GM12878 (cell line): ENCODE measurements at regions not wholly inside any gene's neighbourhood (a gene's known extent, or its start where the extent isn't known, plus 50 kb on each side); places are given as distances from the start of the nearest gene placed in this dataset.

Experiments used
- CHD1 ChIP-seq: IDR thresholded peaks from 2 replicates; pipeline ENCODE4 v1.6.1; 2012; ENCODE audit warnings: low read depth, low read length, improper control_type of control experiment
- NRF1 ChIP-seq: conservative IDR thresholded peaks from 2 replicates; pipeline ENCODE4 v1.6.1; 2011; ENCODE audit warnings: mild to moderate bottlenecking, low read depth, low read length, improper control_type of control experiment
- POU2F2 ChIP-seq: IDR thresholded peaks from 3 replicates; pipeline ENCODE4 v1.6.1; 2011; ENCODE audit warnings: low read depth, mild to moderate bottlenecking, low read length, borderline replicate concordance
- SPI1 ChIP-seq: IDR thresholded peaks from 2 replicates; pipeline ENCODE4 v1.6.1; 2011; ENCODE audit warnings: low read depth, mild to moderate bottlenecking, low read length, moderate library complexity, borderline replicate concordance; ENCODE audit not compliant: insufficient read depth
- TCF12 ChIP-seq: IDR thresholded peaks from 2 replicates; pipeline ENCODE4 v1.6.1; 2011; ENCODE audit warnings: low read depth, mild to moderate bottlenecking, low read length
- TF ChIP-seq, protein P1 (sequence below): fragments of 450-650 bp; IDR thresholded peaks from 2 replicates; pipeline ENCODE4 v1.6.1; 2016; ENCODE audit warnings: mild to moderate bottlenecking, moderate library complexity, borderline replicate concordance
- TF ChIP-seq, protein P2 (sequence below): fragments of 150-350 bp; IDR thresholded peaks from 2 replicates; pipeline ENCODE4 v1.6.1; 2014; ENCODE audit warnings: mild to moderate bottlenecking, low read depth, low read length
- TF ChIP-seq, protein P3 (sequence below): fragments of 450-650 bp; conservative IDR thresholded peaks from 2 replicates; pipeline ENCODE4 v1.6.1; 2017; ENCODE audit warnings: mild to moderate bottlenecking, moderate library complexity
- TF ChIP-seq, protein P4 (sequence below): IDR thresholded peaks from 2 replicates; pipeline ENCODE4 v1.6.1; 2011; ENCODE audit warnings: low read depth, low read length, improper control_type of control experiment, borderline replicate concordance

DNA sequence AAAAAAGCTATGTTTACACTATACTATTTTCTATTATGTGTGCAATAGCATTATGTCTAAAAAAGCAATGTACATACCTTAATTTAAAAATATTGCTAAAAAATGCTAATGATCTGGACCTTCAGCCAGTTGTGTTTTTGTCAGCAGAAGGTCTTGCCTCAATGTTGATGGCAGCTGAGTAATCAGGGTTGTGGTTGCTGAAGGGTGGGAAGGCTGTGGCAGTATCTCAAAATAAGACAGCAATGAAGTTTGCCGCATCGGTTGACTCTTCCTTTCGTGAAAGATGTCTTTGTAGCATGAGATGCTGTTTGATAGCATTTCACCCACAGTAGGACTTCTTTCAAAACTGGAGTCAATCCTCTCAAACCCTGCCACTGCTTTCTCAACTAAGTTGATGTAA is 134.7 kb upstream of the CDYL start (continued):
- TF ChIP-seq, protein P1, sequence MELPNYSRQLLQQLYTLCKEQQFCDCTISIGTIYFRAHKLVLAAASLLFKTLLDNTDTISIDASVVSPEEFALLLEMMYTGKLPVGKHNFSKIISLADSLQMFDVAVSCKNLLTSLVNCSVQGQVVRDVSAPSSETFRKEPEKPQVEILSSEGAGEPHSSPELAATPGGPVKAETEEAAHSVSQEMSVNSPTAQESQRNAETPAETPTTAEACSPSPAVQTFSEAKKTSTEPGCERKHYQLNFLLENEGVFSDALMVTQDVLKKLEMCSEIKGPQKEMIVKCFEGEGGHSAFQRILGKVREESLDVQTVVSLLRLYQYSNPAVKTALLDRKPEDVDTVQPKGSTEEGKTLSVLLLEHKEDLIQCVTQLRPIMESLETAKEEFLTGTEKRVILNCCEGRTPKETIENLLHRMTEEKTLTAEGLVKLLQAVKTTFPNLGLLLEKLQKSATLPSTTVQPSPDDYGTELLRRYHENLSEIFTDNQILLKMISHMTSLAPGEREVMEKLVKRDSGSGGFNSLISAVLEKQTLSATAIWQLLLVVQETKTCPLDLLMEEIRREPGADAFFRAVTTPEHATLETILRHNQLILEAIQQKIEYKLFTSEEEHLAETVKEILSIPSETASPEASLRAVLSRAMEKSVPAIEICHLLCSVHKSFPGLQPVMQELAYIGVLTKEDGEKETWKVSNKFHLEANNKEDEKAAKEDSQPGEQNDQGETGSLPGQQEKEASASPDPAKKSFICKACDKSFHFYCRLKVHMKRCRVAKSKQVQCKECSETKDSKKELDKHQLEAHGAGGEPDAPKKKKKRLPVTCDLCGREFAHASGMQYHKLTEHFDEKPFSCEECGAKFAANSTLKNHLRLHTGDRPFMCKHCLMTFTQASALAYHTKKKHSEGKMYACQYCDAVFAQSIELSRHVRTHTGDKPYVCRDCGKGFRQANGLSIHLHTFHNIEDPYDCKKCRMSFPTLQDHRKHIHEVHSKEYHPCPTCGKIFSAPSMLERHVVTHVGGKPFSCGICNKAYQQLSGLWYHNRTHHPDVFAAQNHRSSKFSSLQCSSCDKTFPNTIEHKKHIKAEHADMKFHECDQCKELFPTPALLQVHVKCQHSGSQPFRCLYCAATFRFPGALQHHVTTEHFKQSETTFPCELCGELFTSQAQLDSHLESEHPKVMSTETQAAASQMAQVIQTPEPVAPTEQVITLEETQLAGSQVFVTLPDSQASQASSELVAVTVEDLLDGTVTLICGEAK, result no peak
- TF ChIP-seq, protein P2, sequence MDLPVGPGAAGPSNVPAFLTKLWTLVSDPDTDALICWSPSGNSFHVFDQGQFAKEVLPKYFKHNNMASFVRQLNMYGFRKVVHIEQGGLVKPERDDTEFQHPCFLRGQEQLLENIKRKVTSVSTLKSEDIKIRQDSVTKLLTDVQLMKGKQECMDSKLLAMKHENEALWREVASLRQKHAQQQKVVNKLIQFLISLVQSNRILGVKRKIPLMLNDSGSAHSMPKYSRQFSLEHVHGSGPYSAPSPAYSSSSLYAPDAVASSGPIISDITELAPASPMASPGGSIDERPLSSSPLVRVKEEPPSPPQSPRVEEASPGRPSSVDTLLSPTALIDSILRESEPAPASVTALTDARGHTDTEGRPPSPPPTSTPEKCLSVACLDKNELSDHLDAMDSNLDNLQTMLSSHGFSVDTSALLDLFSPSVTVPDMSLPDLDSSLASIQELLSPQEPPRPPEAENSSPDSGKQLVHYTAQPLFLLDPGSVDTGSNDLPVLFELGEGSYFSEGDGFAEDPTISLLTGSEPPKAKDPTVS, result no peak
- TF ChIP-seq, protein P3, sequence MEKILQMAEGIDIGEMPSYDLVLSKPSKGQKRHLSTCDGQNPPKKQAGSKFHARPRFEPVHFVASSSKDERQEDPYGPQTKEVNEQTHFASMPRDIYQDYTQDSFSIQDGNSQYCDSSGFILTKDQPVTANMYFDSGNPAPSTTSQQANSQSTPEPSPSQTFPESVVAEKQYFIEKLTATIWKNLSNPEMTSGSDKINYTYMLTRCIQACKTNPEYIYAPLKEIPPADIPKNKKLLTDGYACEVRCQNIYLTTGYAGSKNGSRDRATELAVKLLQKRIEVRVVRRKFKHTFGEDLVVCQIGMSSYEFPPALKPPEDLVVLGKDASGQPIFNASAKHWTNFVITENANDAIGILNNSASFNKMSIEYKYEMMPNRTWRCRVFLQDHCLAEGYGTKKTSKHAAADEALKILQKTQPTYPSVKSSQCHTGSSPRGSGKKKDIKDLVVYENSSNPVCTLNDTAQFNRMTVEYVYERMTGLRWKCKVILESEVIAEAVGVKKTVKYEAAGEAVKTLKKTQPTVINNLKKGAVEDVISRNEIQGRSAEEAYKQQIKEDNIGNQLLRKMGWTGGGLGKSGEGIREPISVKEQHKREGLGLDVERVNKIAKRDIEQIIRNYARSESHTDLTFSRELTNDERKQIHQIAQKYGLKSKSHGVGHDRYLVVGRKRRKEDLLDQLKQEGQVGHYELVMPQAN, result no peak
- TF ChIP-seq POU2F2 (no peak), CHD1 (no peak), SPI1 (no peak), NRF1 (no peak), TCF12 (no peak)
- TF ChIP-seq, protein P4, sequence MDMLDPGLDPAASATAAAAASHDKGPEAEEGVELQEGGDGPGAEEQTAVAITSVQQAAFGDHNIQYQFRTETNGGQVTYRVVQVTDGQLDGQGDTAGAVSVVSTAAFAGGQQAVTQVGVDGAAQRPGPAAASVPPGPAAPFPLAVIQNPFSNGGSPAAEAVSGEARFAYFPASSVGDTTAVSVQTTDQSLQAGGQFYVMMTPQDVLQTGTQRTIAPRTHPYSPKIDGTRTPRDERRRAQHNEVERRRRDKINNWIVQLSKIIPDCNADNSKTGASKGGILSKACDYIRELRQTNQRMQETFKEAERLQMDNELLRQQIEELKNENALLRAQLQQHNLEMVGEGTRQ, result no peak
